Omental fat pad (tissue), 3 donors: ENCODE measurements at regions not wholly inside any gene's neighbourhood (a gene's known extent, or its start where the extent isn't known, plus 50 kb on each side); places are given as distances from the start of the nearest gene placed in this dataset.
A peak's percentile ranks its signal among the peaks of the same experiment; 100 is the strongest.

Experiments used
- ATAC-seq: fragments of 150-250 bp; one replicate; pipeline ENCODE4 v1.9.1; 2016; ENCODE audit warnings: mild to moderate bottlenecking, moderate library complexity; ENCODE audit not compliant: low FRiP score
- DNase-seq: peaks from one replicate; pipeline ENCODE4 v3.0.0-alpha.2; 2019; ENCODE audit warnings: low spot score
- CTCF ChIP-seq, 3 donors: fragments of 450-650 bp; IDR thresholded peaks; one replicate each; pipeline ENCODE4 v1.5.1; 2016 to 2017; ENCODE audit warnings: antibody characterized with exemption in 3 of 3, mild to moderate bottlenecking in 3 of 3, moderate library complexity in 2 of 3

DNA sequence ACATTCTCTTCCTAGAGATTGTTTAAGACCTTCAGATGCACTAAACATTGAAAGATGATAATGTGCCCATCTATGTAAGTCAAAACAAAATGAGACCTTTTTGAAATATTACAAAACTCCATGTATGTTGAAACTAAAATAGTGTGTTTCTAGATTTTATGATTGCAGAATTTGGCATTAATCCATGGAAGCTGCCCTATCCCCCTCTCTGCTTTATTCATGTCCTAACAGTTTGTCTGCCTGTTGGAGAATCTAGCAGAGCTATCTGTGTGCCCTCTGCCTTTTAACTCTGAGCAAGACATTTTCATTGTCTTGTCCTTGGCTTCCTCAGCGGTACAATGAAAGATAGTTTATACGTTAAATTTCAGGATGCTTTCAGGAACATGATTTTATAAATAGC is 105.5 kb downstream of the FAT3 start:
- DNase-seq (no peak), ATAC-seq (no peak)
- TF ChIP-seq CTCF (IDR thresholded peaks at IDR 0.05), result no peak

DNA sequence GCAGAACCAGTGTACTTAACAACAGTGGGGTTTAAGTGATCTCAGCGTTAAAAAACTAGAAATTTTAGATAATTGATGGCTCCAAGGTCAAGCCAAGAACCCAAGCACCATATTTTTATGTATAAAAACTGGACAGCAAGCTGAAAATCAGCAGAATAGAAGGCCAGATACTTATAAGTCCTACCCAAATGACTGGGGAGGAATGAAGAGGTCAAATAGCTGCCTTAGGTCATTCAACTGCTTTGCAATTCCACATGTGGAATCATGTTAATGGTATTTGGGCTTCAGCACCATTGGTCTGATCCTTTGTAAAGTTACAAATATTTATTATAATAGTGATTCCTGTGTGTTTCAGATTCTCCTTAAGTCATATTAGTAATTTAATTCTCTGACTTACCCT is 108.4 kb downstream of the FAT3 start:
- no peak for TF ChIP-seq CTCF (IDR thresholded peaks at IDR 0.05)
- no peak for DNase-seq
- ATAC-seq, result peak; percentile 84

GRCh38 chr11:92340839-92341238 is 116.2 kb downstream of the FAT3 start:
- no peak for TF ChIP-seq CTCF (IDR thresholded peaks at IDR 0.05)
- DNase-seq (no peak), ATAC-seq (no peak)

DNA sequence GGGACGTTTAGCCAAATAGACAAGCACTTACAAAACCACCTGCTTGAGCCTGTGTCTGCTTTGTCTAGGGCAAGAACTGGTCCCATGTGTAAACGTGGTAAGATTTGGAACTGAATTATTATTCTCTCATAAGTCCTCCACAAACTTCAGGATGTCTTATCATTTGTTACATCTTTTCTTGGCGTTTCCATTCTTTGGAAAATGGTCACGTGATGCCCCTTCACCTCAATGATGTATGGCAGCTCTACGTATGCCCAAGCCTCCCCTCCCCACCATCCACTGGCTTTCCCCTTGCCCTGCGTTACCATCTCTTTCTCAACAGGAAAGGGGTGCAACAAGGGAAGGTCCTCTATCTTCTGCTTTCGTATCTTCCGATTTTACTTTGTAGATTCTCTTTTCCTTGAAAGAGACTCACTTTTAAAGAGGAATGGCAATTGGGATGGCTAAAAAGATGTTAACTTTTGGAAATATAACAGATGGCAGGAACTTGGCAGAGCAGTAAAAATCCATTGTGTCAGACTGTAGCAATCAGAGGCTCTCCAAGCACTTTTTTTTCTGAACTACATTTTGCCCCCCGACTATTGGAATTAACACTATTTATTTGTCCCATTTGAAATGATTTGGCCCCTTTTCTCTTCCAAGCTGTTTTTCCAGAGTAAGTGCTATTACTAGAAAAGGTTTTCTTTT is 117.6 kb downstream of the FAT3 start:
- TF ChIP-seq CTCF (IDR thresholded peaks at IDR 0.05), result no peak

DNA sequence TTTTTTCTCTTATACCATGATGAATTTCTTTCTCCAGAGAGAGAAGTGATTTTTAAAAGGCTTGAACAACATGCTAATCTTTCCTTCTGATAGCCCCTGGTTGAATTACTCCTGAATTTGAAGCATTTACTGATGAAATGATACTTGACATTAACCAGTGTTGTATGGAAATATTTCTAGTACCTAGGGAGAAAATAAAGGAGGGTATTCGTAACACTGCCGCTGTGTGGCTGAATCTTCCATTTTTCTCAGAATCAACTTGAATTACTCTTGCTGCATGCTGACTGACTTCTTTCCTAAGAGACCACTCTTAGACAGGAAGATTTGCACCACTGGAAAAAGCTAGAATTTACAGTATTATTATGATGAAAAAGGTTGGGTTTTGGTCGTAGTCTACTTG is 118.3 kb downstream of the FAT3 start:
- no peak for TF ChIP-seq CTCF (IDR thresholded peaks at IDR 0.05)
- no peak for DNase-seq
- ATAC-seq, result no peak

More for the DNA sequence above, 117.6 kb downstream of the FAT3 start:
- ATAC-seq (no peak), DNase-seq (no peak)

DNA sequence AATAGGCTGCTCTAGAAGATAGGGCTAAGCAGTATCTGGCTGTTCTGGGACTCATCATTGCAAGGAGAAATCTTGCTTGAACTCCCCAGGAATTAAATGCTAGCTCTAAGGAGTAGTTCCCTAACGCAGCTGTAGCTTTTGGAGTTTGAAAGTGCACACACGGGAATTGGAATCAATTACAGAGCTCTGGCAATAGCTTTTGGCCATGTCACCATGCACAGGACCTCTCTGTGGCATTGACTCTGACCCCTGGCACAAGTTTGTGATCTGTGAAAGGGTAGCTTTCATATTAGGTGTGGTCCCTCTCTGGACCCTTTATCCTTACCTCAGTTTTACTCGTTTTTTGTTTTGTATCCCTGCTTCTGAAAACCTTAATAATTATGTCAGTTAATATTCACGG is 121.6 kb downstream of the FAT3 start:
- TF ChIP-seq CTCF (IDR thresholded peaks at IDR 0.05), result no peak
- DNase-seq, result no peak
- ATAC-seq, result no peak

DNA sequence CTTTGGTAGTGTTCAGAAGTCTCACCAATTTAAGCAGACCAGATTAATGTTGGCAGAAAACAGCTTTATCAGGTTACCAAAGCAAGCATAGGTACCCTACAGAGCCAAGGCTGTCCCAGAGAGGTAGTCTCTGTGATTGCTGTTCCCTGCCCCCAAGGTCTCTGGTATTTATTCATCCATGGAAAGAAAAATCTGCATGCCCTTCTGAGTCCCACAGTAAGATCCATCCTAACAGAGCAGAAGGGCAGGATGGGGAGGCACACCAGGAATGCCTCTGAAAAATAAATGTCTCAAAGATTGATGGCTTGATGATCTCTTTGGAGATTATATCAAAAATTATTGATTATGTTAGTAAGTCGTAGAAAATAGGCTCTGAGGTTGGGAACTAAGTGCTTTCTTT is 122.8 kb downstream of the FAT3 start:
- TF ChIP-seq CTCF (IDR thresholded peaks at IDR 0.05), result no peak
- DNase-seq, result no peak
- no peak for ATAC-seq
